ENCODE measurements at regions not wholly inside any gene's neighbourhood (a gene's known extent, or its start where the extent isn't known, plus 50 kb on each side); places are given as distances from the start of the nearest gene placed in this dataset.

- DNase-seq, result no peak
Measured at GRCh38 chr4:180564448-180564847, 1678.8 kb upstream of the TENM3 start.

DNA sequence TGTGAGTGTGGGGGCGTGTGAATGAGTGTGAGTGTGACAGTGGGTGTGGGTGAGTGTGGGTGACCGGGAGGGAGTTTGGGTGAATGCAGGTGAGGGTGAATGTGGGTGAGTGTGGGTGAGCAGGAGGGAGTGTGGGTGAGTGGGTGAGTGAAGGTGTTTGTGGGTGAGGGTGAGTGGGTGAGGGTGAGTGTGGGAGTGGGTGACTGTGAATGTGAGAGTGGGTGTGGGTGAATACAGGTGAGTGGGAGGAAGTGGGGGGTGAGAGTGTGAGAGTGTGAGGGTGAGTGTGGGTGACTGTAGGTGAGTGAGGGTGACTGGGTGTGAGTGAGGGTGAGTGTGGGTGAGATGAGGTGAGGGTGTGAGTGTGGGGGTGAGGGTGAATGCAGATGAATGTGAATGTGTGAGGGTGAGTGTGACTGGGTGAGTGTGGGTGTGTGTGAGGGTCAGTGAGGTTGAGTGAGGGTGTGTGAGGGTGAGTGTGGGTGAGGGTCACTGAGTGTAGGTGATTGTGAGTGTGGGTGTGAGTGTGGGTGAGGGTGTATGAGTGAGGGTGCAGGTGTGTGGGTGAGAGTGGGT lies 1677.3 kb upstream of the TENM3 start:
- DNase-seq, result no peak

- DNase-seq, result no peak
Measured at GRCh38 chr4:180566492-180566891, 1676.7 kb upstream of the TENM3 start.

GRCh38 chr4:180567080-180567479 lies 1676.1 kb upstream of the TENM3 start:
- no peak for DNase-seq

DNA sequence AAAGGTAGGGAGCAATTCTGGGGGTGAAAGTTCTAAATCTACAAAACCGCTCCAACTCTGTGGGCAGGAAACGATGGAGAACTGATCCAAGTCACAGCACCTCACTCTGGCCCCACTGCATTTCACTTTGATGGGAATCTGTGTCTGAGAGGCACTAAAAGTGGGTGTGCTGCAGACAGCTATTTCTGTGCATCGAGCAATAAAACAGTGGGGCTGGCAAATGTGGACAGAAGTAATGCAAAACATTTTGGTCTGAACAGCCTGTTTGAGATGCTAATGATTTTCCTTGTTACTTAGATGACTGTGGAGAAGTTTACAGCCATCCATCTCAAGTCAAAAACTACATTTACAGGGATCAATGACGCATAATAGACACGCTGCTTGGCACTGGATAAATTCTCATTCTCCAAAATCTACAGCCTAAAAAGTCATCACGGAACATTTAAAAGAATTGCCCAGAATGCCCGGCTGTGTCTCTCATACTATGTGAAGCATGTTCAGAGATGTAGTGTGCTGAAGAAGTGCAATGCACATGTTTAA lies 1671.6 kb upstream of the TENM3 start:
- no peak for DNase-seq

GRCh38 chr4:180578175-180578574 lies 1665.0 kb upstream of the TENM3 start:
- DNase-seq, result no peak

DNA sequence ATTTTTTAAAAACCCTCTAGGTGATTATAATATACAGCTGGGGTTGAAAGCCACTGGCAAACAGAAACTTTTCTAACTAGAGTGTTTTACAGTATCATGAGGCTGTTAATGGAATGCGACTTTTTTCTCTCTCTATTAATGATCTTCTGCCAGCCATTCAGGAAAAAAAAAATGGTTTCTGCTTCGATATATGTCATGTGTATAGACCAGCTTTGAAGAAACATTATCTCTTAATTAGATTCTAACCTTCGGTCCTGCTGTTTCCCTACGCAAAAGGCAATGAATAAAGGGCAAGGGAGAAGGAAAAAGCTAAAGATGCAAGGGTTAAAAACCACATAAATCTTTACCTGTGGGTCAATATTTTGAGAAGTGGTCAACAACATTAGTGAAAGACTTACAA lies 1662.1 kb upstream of the TENM3 start:
- DNase-seq, result no peak

GRCh38 chr4:180587379-180587778 lies 1655.8 kb upstream of the TENM3 start:
- no peak for DNase-seq

GRCh38 chr4:180589575-180589974 lies 1653.6 kb upstream of the TENM3 start:
- DNase-seq, result no peak

- no peak for DNase-seq
Measured at GRCh38 chr4:180596888-180597483, 1646.2 kb upstream of the TENM3 start.

GRCh38 chr4:180598281-180598680 lies 1644.9 kb upstream of the TENM3 start:
- DNase-seq, result no peak

DNA sequence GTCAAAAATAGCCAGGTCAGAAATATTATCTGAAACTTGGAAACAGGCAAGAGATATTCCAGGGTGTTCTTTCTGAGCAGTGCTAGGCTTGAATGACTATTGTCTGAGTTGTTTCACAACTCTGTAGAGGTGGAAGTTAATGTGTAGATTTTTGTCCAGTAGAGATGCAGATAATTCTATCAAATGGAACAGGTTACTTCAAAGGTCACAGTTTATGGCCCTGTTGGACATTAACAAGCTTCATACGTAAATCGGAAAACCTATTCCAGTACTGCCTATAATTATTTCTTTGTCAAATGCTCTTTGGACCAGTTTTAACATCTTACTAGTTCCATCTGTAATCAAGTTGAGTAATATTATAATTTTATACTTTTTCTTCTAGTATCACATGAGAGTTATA lies 1639.4 kb upstream of the TENM3 start:
- no peak for DNase-seq

- DNase-seq, result no peak
Measured at GRCh38 chr4:180610324-180610723, 1632.9 kb upstream of the TENM3 start.

GRCh38 chr4:180615746-180616145 lies 1627.5 kb upstream of the TENM3 start:
- no peak for DNase-seq

GRCh38 chr4:180617196-180617595 lies 1626.0 kb upstream of the TENM3 start:
- no peak for DNase-seq

DNA sequence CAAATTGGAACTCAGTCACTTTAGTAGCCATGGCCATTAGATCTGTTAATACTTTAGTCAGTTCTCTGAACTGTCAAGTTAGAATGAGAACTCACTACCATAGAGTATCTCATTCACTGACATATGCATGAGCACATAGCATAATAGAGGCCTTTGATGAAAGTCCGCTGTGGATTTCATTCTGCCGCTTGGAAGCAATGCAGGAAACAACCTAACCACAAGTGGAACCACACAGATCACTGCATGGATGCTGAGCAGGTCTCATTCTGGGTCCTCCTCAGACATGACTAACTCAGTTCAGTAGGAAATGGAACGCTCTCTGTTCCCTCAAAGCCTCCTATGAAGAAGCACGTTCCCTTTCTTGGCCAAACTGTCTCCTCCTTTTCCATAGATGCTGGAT lies 1624.8 kb upstream of the TENM3 start:
- DNase-seq, result no peak

DNA sequence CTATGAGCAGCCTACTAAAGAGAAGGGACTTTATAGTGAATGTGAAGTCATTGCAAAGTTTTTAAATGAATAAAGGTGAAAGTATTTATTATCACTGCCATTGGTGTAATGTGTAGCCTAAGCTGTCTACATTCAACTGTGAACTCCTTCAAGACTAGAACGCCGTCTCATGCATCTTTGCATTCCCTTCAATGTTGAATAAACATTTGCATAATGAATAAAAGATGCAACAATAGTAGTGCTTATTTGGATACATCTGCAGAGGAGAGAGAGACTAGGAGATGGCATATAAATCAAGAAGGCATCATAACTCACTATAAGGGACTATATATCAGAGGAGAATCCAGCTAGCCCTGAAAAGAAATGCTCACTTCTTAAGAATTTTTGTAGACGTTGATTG lies 1623.8 kb upstream of the TENM3 start:
- DNase-seq, result no peak

DNA sequence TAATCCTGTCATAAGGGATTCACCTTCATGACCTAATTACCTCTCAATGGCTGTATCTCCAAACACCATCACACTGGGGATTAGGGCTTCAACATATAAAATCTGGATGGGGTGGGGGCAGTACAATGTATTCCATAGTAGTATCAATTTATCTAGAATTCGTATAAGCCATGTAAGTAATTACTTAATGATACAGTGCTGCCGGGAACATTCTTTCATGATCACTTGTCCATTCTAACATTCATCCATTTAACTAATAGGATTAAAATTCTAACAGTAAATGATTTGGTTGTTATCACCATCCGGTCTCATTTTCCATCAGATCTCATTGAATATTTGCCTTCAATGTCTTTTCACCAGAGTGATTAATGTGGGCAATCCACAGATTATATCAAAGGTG lies 1620.9 kb upstream of the TENM3 start:
- DNase-seq, result no peak

GRCh38 chr4:180625653-180626052 lies 1617.5 kb upstream of the TENM3 start:
- no peak for DNase-seq

DNA sequence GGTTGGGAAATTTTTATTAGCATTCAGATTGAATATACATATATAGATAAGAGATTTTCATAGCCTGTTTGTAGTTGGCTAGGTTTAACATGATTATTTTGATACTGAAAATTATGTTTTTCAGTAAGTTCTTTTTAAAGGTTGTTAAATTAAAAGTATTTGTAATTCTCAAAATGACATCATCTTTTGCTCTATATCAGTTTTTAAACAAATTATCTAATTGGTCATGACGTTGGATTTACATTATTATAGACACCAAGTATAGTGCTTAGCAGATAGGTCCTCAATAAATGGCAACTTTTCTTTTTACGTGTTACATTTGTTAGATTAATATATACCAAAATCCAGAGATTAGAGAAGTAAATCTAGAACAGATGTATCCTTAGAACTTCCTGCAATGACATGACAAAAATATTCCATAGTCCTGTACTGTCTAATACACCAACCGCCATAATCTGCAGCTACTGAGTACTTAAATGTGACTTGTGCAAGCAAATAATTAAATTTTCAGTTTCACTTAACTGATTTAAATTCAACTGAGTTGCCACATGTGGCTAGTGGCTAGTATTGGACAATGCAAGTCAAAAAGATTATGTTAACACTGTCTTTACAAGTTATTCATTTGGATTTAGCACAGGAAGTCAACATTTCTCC lies 1613.1 kb upstream of the TENM3 start:
- DNase-seq, result no peak

DNA sequence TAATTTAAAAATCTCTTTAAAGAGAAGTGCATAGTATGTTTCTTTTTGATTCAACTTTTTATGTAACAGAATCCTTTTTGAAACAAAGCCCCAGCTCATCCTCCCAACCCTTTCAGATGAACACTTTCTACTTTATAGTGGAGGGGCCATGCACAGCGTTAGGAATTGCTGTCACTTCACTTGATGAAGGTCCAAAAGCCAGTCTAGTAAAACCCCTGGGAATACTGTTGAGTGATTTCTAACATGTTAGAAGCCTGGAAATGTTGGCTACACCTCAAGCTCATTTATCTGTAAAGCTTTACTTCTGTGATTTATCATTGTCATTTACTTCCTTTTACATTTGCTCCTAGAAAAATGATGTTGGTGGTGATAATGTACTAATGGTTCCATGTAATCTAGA lies 1608.9 kb upstream of the TENM3 start:
- DNase-seq, result no peak

DNA sequence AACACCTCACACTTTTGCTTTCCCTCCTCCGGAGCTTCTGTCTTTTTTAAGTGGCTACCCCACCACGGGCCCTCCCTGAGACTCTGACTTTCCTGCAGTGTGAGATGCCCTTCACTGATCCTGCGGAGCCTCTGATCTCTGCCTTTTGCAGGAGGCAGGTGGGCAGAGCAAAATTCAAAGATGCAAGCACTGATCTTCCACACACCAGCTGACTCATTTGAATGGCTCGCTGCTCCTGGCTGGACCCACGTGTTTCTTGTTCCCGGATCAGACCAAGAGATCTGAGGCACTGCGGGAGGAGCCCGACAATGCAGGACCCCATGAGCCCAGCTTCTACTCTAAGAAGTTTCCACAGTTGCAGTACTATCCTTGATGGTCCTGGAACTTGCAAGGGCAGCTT lies 1607.9 kb upstream of the TENM3 start:
- DNase-seq, result no peak

DNA sequence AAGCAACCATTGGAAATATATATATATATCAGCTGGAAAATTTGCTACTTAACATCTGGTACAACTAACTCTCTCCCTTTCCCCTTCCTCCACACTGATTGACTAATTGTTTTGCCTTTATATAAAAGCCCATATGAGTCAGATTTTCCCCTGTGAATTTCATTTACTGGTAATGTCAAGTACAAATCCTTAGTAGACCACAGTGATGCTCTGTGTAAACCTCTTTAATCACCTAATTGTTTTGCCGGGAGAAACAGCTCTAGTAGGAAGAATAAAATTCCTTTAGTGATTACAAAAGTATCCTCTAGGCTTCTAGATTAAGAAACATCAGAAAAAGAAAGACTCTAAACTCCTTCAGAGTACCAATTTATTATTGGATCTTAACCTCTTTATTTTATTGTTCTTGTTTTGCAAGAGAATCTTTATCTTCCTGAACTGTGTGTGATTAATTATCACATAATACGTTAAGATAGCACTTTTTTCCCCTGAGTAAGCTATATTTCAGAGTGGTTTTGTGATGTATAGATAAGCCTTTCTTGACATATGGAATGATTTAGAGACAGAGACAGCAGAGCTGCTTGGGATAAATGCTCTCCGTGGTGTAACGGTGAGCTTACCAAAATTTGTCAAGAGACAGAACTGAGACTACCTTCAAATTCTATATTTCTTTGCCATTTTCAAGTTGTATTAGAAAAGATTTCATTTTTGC lies 1606.4 kb upstream of the TENM3 start:
- no peak for DNase-seq

DNA sequence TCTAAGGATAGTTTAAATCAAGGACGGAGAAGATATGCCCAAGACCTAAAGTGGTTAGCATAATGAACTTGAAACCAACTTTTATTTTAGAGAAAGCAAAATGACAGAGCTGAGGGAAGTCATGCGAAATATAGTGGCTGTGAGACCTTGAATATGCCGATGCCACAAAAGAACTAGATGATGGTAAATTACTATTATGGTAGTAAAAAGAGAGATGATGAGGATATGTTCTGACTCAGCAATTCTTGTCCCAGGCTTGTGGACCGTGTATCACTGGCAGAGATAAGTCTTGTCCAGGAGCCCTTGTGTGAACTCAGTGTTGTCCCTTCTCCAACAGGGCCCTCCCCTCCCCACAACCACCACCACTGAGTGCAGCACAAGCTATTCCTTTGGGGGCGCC lies 1605.6 kb upstream of the TENM3 start:
- no peak for DNase-seq
